A673 (cell line): ENCODE measurements at regions not wholly inside any gene's neighbourhood (a gene's known extent, or its start where the extent isn't known, plus 50 kb on each side); places are given as distances from the start of the nearest gene placed in this dataset.

Experiments used
- BruUV-seq: library from RNA; stranded (reverse); fragments of 400-500 nt; replicated peaks from 2 replicates; lab custom pipeline; 2021; lab: Mats Ljungman, UMichigan
- CTCF ChIA-PET: fragments of 300-600 bp; sonication (Branson Sonifier 250); formaldehyde crosslinking; loops from one replicate; lab custom pipeline; 2022; ENCODE audit warnings: antibody characterized with exemption; lab: Charles Lee
- POLR2A ChIA-PET: fragments of 300-600 bp; sonication (Branson Sonifier 250); formaldehyde crosslinking; loops from one replicate; lab custom pipeline; 2022; ENCODE audit warnings: antibody characterized with exemption; ENCODE audit not compliant: low non-redundant PET; lab: Charles Lee
- DNase-seq: peaks from one replicate; pipeline ENCODE4 v3.0.0-alpha.2; 2015; ENCODE audit warnings: low spot score
- H3K27ac ChIP-seq: fragments of 200-600 bp; sonication (generic); 2 replicates; pipeline ENCODE4 v1.5.1; 2016; ENCODE audit warnings: mixed run types, low read depth, mild to moderate bottlenecking, mixed read lengths, antibody characterized with exemption, low read length; ENCODE audit not compliant: poor library complexity, severe bottlenecking
- H3K27me3 ChIP-seq: fragments of 200-600 bp; sonication (generic); replicated peaks from 2 replicates; pipeline ENCODE4 v1.6.1; 2017; ENCODE audit warnings: mixed run types, low read depth, mild to moderate bottlenecking, mixed read lengths, antibody characterized with exemption, low read length; ENCODE audit not compliant: insufficient read depth, poor library complexity
- H3K36me3 ChIP-seq: fragments of 200-600 bp; sonication (generic); 2 replicates; pipeline ENCODE4 v1.6.1; 2016; ENCODE audit warnings: mixed run types, mild to moderate bottlenecking, mixed read lengths, antibody characterized with exemption, low read length; ENCODE audit not compliant: insufficient read depth, poor library complexity, severe bottlenecking
- H3K4me1 ChIP-seq: fragments of 200-600 bp; sonication (generic); 2 replicates; pipeline ENCODE4 v1.6.1; 2017; ENCODE audit warnings: mixed run types, mild to moderate bottlenecking, mixed read lengths, antibody characterized with exemption, low read length; ENCODE audit not compliant: insufficient read depth, poor library complexity, severe bottlenecking
- H3K4me3 ChIP-seq: fragments of 200-600 bp; sonication (generic); 2 replicates; pipeline ENCODE4 v1.5.1; 2016; ENCODE audit warnings: low read depth, mixed run types, mild to moderate bottlenecking, mixed read lengths, low read length; ENCODE audit not compliant: poor library complexity, severe bottlenecking
- H3K9me3 ChIP-seq: fragments of 200-600 bp; sonication (generic); 2 replicates; pipeline ENCODE4 v1.6.1; 2016; ENCODE audit warnings: mixed run types, low read depth, mild to moderate bottlenecking, mixed read lengths, antibody characterized with exemption, low read length; ENCODE audit not compliant: poor library complexity, severe bottlenecking
- EZH2 ChIP-seq: fragments of 200-600 bp; sonication (generic); IDR thresholded peaks from 2 replicates; pipeline ENCODE4 v1.6.1; 2017; ENCODE audit warnings: borderline replicate concordance, low read depth, mild to moderate bottlenecking, mixed read lengths, antibody characterized with exemption, low read length; ENCODE audit not compliant: poor library complexity, severe bottlenecking
- intact Hi-C: fragments of 100-400 bp; cut with micrococcal nuclease; formaldehyde crosslinking; loops from one replicate; pipeline ENCODE4 v1.10.0; 2022; ENCODE audit not compliant: unreplicated experiment
- TF ChIP-seq, protein P1 (sequence below): fragments of 300-800, 200-600 bp; sonication (generic); conservative IDR thresholded peaks from 2 replicates; pipeline ENCODE4 v1.5.1; 2017; ENCODE audit warnings: low read depth, mild to moderate bottlenecking, antibody characterized with exemption, low read length, moderate library complexity, mixed read lengths

DNA sequence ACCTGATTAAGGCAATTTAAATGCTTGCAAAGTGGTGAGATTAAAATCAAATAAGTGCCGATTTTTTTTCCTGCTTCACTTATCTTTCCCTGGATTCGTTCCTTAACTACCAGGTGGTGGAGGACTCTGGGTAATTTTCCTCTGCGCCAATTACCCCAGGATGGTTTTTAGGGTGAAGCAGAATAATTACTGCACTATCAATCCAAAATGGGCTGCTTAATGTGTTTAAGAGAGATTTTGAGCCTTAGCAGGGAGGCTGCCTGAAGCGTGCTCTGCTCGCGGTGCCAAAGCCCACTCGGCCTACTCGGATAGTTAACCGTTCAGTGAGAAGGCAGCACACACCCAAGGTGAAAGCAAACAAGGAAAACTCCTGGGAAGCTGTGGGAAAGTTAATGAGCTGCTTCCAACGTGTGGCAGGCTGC, 274.9 kb upstream of the LMO3 start:
- DNase-seq = peak; percentile 25
- H3K27me3 ChIP-seq = no peaks in the 10 kb centered on the region
- ChIA-PET POLR2A (interaction anchor here (0.7 kb wide), 1 partner anchor 572 kb away, joined by 3 read pairs; no protein-coding TSS in a partner anchor), CTCF (no interaction called here)
- H3K4me3 ChIP-seq = peak overlapping the region; percentile 6
- H3K4me1 ChIP-seq = peaks cover 21% of the 10 kb centered on the region
- no TSS peak for BruUV-seq
- H3K9me3 ChIP-seq = no peaks in the 10 kb centered on the region
- H3K36me3 ChIP-seq = no peaks in the 10 kb centered on the region
- peak overlapping the region; percentile 52 for H3K27ac ChIP-seq
- TF ChIP-seq EZH2 = no peak
- TF ChIP-seq, protein P1, sequence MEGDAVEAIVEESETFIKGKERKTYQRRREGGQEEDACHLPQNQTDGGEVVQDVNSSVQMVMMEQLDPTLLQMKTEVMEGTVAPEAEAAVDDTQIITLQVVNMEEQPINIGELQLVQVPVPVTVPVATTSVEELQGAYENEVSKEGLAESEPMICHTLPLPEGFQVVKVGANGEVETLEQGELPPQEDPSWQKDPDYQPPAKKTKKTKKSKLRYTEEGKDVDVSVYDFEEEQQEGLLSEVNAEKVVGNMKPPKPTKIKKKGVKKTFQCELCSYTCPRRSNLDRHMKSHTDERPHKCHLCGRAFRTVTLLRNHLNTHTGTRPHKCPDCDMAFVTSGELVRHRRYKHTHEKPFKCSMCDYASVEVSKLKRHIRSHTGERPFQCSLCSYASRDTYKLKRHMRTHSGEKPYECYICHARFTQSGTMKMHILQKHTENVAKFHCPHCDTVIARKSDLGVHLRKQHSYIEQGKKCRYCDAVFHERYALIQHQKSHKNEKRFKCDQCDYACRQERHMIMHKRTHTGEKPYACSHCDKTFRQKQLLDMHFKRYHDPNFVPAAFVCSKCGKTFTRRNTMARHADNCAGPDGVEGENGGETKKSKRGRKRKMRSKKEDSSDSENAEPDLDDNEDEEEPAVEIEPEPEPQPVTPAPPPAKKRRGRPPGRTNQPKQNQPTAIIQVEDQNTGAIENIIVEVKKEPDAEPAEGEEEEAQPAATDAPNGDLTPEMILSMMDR = no peak
- intact Hi-C loops = no loop called here

DNA sequence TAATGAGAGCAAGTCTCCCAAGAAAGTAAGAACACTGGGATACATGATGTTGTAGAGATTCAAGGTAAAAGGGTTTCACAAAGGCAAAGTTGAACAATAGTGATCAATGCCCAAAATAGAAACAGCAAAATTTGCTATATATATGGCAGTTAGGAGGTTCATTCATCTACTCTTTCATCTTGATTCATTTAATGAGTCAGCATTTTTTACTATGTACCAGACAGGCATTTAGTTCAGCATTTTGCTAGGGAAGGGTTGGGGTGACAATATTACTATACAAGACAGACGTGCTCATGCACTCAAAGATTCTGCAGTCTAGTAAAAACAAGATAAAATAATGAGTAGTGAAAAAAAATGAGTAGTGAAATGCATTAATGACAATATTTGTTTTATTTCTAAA, 264.9 kb upstream of the LMO3 start:
- Histone ChIP-seq H3K27me3 (no peaks in the 10 kb centered on the region), H3K4me3 (no peak overlapping the region), H3K4me1 (no peaks in the 10 kb centered on the region), H3K36me3 (no peaks in the 10 kb centered on the region), H3K9me3 (no peaks in the 10 kb centered on the region), H3K27ac (no peak overlapping the region)
- TF ChIP-seq, protein P1 = no peak
- no peak for TF ChIP-seq EZH2
- BruUV-seq = no TSS peak
- CTCF ChIA-PET = no interaction called here
- POLR2A ChIA-PET = no interaction called here
- intact Hi-C loops = no loop called here
- DNase-seq = no peak

DNA sequence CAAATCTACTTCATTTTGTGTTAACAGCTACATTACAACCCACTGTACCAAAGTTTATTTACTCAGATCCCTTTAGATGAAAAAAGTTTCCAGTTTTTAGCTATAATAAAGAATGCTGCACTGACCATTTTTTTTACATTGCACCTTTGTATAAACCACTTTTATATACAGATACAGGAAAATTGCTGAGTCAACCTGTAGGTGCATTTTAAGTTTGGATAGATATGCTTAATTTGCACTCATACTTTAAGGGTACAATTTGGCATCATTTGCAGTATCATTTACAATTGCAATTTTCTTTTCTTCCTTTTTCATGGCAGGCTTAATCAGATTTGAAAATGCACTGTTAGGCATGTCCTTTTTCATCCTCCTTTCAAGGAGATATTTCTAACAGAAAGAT, 257.8 kb upstream of the LMO3 start:
- TF ChIP-seq, protein P1 = no peak
- no peak overlapping the region for H3K27ac ChIP-seq
- H3K4me3 ChIP-seq = no peak overlapping the region
- H3K9me3 ChIP-seq = no peaks in the 10 kb centered on the region
- no peaks in the 10 kb centered on the region for H3K36me3 ChIP-seq
- H3K27me3 ChIP-seq = no peaks in the 10 kb centered on the region
- intact Hi-C loops = no loop called here
- ChIA-PET CTCF (no interaction called here), POLR2A (no interaction called here)
- DNase-seq = no peak
- H3K4me1 ChIP-seq = no peaks in the 10 kb centered on the region
- no TSS peak for BruUV-seq
